CD4-positive, alpha-beta T cell treated with Interleukin-15 for 4 hours (primary cell): ENCODE measurements at regions not wholly inside any gene's neighbourhood (a gene's known extent, or its start where the extent isn't known, plus 50 kb on each side); places are given as distances from the start of the nearest gene placed in this dataset.

Experiments
- DNase-seq: peaks from one replicate; pipeline ENCODE4 v3.0.0-alpha.2; 2020; ENCODE audit warnings: low spot score

- no peak for DNase-seq
These were observed 257.3 kb downstream of the TMEM121 start for GRCh38 chr14:105783707-105784106.

GRCh38 chr14:105793836-105794235 lies 267.5 kb downstream of the TMEM121 start:
- DNase-seq, result no peak

- DNase-seq, result no peak
These were observed 271.2 kb downstream of the TMEM121 start for GRCh38 chr14:105797546-105797945.

- no peak for DNase-seq
These were observed 279.3 kb downstream of the TMEM121 start for GRCh38 chr14:105805701-105806100.

GRCh38 chr14:105806568-105806967 lies 280.2 kb downstream of the TMEM121 start:
- no peak for DNase-seq

GRCh38 chr14:105817971-105818711 lies 291.8 kb downstream of the TMEM121 start:
- no peak for DNase-seq

- no peak for DNase-seq
These were observed 292.3 kb downstream of the TMEM121 start for GRCh38 chr14:105818712-105819005.

GRCh38 chr14:105830171-105830570 lies 303.8 kb downstream of the TMEM121 start:
- peak; percentile 3 for DNase-seq

- no peak for DNase-seq
These were observed 309.8 kb downstream of the TMEM121 start for GRCh38 chr14:105836160-105836559.

GRCh38 chr14:105836730-105837129 lies 310.3 kb downstream of the TMEM121 start:
- no peak for DNase-seq

GRCh38 chr14:105837349-105838063 lies 311.1 kb downstream of the TMEM121 start:
- DNase-seq, result no peak

GRCh38 chr14:105838107-105838506 lies 311.7 kb downstream of the TMEM121 start:
- DNase-seq, result no peak

- DNase-seq, result no peak
These were observed 312.4 kb downstream of the TMEM121 start for GRCh38 chr14:105838591-105839424.

- DNase-seq, result no peak
These were observed 313.3 kb downstream of the TMEM121 start for GRCh38 chr14:105839425-105840265.

GRCh38 chr14:105840266-105841021 lies 314.1 kb downstream of the TMEM121 start:
- DNase-seq, result no peak

GRCh38 chr14:105841022-105842009 lies 314.9 kb downstream of the TMEM121 start:
- no peak for DNase-seq

- DNase-seq, result no peak
These were observed 315.7 kb downstream of the TMEM121 start for GRCh38 chr14:105842105-105842504.

GRCh38 chr14:105843444-105844046 lies 317.2 kb downstream of the TMEM121 start:
- no peak for DNase-seq

- DNase-seq, result no peak
These were observed 317.8 kb downstream of the TMEM121 start for GRCh38 chr14:105844047-105844630.
